GM21423 (cell line): ENCODE measurements at regions not wholly inside any gene's neighbourhood (a gene's known extent, or its start where the extent isn't known, plus 50 kb on each side); places are given as distances from the start of the nearest gene placed in this dataset.

Experiments
- ATAC-seq: cut with Tn5 transposase; IDR thresholded peaks from one replicate; pipeline ENCODE4 v1.9.1; 2021; ENCODE audit warnings: mild to moderate bottlenecking, moderate library complexity; ENCODE audit not compliant: unreplicated experiment

DNA sequence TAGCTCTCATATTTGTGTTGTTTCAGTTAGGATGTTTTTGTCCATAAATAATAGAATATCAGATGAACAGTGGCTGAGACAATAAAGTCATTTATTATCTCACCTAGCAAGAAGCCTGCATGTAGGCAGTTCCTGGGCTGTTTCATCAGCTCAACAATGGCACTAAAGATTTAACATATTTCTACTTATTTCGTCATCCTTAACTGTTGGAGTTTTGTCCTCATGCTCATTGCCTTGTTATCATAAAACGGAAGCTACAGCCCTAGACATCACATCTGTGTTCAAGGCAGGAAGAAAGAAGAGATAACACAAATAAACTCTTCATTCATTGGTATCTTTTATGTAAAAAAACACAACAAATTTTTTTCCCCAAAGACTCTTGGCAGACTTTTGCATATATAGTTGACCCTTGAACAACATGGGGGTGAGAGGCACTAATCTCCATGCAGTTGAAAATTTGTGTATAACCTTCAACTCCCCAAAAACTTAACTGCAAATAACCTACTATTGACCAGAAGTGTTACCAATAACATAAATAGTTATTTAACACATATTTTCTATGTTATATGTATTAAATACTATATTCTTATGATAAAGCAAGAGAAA, 277.2 kb upstream of the ADRA1B start:
- no peak for ATAC-seq

DNA sequence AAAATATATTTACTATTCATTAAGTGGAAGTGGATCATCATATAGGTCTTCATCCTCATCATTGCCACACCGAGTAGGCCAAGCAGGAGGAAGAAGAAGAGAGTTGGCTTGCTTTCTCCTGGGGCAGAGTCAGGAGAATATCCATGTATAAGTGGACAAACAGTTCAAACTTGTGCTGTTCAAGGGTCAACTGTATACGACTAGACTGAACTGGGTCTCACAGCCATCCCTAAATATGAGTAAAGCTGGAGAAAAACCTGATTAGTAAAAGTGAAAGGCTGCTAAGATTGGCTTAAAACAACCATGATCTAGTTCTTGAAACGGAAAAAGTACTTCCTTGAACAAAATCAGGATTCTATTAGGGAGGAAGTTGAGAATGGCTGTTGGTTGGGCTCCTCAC, 276.7 kb upstream of the ADRA1B start:
- no peak for ATAC-seq

DNA sequence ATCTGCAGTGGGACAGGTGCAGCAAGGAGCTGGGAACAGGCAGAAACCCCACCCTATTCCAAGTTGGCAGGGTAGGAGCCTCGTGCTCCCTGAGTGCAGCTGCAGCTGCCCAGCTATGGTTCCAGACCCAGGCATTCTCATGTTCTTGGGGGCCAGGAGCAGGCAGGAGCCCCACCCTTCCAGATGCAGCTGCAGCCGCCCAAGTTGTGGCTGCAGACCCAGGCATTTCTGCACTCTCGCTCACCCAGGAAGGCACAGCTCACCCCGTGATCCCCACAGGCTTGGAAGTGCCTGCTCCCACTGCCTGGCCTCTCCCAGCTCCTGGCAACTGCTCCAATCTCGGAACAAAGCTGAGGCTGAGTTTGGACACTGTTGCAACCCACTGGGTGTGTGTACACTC, 275.8 kb upstream of the ADRA1B start:
- ATAC-seq: no peak

DNA sequence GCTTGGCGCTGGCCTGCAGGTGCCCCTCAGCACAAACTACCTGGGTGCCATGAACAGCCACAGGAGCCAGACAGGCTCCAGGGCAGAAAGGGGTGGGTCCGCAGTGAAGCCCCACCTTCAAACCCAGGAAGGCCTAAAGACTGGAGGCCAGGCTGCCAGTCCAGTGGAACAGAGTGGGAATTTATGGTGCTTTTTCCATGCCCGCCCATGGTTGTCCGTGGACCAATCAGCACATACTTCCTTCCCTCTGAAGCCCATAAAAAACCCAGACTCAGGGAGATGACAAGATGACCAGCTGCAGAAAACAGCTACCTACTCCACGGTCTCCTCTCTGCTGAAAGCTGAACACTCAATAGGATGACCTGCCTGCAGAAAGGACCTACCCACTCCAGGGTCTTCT, 275.4 kb upstream of the ADRA1B start:
- ATAC-seq: no peak

DNA sequence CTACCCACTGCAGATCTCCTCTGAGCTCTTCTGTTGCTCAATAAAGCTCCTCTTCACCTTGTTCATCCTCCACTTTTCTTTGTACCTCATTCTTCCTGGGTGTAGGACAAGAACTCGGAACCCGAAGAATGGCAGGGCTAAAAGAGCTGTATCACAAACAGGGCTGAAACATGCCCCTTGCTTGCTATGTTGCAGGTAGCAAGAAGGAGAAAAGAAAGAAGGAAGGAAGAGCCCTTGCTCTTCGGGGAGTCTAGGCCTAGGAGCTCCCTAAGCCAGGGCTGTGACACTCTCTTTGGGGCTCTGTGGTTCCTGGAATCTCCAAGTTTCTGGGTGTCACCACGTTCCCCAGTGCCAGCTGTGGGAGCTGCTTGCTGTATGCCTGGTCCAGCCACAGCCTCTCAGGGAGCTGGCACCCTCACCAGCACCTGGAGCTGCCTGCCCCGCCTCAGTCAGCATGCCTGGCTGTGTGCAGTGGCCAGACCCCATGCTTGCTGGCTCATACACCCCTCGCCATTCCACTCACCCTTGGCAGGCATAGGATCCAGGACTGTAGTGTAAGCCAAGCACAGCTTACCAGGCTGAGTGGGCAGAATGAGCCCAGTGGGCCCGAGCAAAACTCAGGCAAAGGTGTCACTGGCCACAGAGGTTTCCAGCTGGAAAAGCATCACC, 274.8 kb upstream of the ADRA1B start:
- ATAC-seq: no peak

DNA sequence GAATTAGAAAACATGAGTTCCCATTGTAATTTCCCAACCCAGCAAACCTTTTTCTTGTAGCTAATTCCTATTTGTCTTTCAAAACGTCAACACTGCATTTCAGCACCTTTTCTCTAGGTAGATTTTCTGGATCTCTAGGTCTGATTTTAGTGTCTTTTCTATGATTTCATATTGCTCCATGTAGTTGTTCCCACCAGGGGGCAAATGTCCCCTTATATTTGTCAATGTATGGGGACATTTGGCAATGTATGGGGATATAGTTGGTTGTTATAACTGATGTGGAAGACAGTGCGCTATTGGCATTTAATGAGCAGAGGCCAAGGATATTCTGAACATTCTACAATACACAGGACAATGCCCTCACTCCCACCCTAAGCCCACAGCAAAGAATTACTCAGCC, 273.9 kb upstream of the ADRA1B start:
- no peak for ATAC-seq

DNA sequence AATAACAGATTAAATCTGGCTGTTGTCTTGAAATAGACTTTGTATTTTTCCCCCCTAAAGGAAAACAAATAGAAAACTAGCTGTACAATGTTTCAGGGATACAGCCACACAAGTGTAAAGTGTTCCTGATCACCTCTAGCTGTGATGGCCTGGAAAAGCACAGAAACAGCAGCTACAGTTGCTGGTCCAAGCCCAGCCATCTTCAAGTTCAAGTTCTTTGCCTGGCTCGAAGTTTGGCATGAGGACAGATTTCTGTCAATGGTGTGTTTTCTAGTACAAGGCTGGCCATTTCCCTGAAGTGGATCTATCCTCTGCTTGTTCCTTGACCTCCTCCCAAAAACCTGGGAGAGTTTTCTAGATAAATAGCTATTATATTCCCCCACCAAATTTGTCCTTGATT, 272.2 kb upstream of the ADRA1B start:
- no peak for ATAC-seq

DNA sequence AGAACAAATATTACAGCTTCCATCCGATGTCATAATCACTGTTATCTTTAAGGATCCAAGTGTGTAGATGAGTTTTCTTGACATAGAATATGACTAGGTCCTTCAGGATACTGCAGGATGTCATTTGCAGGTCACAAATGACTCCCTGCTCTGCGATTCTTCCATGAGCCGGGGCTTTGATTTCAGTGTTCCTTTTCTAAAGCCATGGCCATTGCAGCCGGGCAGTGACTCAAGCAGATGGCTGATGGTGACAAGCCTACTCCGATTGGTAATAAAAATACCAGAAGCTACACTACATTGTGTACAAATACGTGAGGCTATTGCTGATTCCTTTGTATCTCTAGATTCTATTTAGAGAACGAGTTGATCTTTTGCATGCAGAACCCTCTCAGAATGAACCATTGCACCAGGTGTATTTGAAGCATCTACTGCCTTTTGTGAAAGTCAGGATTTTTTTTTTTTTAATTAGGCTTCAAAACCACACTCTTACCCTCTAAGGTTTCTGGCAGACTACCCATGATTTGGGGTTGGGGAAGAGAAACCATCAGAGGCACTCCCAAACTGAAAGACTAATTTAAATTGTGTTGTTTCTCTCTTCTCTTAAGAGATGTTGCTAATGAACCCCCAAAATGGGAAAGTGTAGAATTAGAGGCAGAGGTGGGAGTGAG, 271.0 kb upstream of the ADRA1B start:
- no peak for ATAC-seq

DNA sequence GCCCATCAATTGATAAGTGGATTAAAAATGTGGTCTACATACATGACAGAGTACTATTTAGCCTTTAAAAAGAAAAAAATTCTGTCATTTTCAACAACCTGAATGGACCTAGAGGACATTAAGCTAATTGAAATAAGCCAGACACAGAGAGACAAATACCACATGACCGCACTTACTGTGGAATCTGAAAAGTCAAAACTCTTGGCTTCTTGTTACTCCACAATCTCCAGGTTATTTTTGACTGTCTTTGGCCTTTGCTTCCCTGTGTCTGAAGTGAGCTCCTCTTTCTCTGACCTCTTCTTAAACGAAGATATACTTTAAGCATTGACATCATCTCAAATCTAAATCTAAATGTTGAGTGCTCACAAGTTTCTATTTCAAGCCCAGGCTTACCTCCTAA, 265.5 kb upstream of the ADRA1B start:
- no peak for ATAC-seq

DNA sequence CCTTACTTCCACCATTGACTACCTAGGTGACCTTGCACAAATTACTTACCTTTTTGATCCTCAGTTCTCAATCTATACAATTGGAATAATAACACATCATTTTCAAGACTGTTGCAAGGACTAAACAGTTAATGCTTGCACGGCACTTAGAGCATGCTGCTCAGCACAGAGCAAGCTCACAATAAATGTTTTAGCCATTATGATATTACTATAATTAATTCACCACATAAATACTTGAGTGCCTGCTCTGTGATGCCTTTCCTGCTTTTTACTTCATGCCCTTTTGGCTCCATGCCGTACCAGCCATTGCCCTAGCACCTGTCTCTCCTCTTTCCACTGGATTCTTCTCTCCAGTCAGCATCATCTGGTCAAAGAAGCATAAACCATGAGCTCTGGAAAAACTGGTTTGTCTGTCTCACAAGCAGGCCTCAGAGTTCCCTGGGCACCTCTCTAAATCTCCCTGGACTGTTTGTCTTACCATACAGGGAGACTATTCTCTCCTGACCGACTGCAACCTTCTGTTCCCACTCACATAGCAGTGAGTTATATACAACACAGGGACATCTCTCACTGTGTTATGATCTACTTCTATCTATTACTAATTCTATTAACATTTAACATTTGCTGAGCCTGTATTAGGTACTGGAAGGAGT, 260.4 kb upstream of the ADRA1B start:
- ATAC-seq: no peak

DNA sequence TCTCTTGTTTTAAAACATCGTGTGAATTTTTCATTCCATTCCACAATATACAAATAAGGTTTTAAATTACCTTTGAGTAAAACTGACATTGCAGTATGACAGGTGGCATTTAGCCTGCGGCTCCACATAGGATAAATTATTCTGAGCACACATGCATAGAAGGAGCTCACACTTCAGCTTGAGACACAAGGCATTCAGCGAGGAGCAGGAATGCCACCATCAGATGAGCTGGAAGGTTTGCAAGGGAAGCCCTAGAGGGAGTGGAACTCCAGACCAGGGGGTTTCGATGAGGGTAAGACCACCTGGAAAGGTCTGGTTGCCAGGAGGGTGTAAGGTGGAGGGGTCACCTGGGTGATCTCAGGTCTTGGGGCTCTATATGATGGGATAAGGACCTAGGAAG, 259.0 kb upstream of the ADRA1B start:
- no peak for ATAC-seq

DNA sequence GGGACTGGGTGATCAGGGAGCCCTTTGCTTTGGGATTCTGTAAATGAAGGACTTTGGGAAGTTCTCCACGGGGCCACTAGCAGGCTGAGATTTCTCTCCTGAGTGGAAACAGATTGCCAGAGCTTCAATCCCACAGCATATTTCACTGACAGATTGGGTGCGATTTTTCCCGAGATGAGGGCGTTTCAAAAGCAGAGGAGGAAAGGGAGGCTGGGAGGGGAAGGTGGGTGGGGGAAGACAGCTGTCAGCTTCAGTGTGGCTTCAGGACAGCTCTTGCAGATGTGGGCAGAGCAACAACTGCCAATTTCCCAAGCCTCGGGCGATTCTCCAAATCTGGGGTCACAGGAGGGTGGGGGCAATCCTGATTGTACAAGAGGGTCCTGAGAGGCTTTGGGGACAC, 258.5 kb upstream of the ADRA1B start:
- ATAC-seq: no peak

DNA sequence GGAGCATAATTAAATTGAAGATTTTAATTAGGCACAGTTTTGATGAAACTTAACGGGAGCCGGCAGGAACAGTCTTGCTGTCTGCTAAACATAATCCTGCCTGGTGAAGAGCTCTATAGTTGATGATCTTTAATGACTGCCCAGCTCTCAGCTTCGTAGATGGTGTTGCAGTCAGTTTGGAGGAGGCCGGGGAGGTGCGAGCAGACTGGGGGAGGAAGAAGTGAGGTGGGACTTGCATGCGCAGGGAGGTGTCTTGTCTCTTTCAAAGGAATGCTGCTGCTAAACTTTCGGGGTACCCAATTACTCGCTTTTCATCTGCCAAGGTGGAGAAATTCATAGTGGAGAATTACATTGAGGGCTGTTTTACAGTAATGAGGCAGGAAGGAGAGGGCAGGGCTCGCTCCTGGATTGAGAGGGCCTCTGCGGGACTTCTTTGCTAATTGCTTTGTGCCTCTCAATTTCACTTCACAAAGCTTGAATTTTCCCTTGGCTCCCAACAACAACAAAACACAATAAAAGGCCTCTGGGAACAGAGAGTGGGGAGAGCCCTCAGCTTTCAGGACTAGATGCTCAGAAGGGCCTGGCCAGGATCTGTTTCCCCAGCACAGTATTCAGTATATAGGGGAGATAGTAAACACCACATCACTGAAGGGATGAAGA, 257.9 kb upstream of the ADRA1B start:
- ATAC-seq: no peak

DNA sequence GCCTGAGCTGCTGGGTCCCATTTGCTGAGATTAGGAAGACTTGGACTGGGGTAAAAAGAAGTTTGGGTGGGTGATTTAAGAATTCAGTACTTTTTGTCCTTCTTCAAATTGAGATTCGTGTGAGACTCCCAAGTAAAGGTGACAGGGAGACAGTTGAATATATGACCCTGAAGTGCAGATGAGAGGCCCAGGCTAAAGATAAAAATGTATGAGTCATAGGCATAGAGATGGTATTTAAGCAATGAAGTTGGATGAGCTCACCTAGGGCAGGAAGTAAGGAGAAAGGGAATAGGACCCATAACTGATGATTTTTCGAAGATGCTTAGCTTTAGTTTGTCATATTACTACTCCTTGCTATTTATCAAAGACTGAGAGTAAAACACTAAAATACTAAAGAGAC, 255.9 kb upstream of the ADRA1B start:
- ATAC-seq: no peak

DNA sequence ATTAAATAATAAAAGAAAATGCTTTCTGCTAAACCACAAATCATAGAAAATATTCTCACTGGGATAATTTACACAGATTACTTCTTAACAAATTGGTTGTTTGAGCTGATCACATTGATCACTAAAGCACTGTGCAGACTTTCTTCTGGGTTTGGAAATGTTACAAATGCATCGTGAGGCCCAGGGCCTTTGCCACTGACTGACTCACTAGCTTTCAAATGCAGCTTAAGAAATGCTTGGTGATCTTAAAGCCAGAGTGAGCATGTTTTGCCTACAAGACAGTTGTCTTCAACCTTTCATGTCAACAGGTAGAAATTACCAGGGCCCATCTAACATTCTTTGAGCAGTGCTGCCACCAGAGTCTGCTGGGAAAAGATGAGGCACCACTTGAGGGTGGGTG, 252.3 kb upstream of the ADRA1B start:
- no peak for ATAC-seq

DNA sequence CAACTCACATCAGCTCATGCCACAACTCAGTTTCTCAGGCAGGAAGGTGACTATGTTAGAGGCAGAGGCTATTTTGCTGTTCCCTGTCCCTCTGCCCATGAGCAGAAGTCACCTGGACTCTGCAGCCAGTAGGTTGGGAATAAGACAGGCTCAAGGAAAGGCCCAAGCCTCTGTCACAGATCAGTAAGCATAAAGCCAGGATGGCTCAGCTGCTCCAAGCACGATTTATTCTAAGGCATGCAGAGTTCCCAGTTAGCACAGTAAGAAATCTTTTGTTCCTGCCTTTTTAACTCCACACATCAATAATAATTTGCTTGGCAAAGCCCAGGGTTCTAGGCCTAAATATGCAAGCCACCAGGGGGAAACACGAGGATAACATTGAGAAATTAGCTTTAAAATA, 249.0 kb upstream of the ADRA1B start:
- ATAC-seq: no peak

DNA sequence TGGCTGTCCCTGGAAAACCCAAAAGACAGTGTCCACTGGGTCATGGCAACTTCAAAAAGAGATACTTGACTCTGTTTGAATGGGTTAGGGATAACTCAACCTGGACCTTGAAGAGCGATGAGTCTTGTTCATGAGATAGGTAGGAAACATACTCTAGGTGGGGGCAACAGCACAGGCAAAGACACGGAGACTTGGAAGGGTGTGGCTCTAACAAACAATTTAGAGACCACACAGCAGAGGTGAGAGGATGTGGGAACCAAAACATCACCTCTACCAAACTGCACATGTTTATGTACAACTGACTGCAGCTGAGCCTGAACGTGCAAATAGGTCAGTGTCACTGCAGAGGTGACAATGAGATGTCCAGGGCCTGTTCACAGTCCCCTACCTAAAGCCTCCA, 247.7 kb upstream of the ADRA1B start:
- ATAC-seq: no peak

DNA sequence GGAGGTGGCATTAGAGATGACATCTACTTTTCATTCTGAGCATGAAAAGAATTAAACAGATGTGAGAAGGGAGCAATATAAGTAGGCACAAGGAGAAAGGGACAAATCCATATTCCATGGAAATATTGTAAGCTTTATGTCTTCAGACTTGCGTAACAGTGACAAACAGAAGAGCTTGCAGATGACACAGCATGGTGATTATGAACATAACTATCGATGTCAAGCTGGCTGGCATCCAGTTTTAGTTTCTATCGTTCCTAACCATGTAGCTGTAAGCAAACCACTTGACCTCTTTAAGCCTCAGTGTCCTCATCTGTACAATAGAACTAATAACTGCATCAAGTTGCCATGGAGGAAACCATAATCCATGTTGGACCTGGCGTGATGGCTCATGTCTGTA, 246.7 kb upstream of the ADRA1B start:
- ATAC-seq: no peak

DNA sequence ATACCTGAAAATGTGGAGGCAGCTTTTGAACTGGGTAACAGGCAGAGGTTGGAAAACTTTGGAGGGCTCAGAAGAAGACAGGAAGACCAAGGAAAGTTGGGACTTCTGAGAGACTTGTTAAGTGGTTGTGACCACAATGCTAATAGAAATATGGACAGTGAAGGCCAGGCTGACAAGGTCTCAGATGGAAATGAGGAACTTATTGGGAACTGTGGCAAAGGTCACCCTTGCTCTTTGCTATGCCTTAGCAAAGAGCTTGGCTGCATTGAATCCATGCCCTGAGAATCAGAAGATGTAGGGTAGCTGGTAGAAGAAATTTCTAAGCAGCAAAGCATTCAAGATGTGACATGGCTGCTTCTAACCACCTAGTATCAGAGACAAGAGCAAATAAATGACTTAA, 244.4 kb upstream of the ADRA1B start:
- no peak for ATAC-seq

DNA sequence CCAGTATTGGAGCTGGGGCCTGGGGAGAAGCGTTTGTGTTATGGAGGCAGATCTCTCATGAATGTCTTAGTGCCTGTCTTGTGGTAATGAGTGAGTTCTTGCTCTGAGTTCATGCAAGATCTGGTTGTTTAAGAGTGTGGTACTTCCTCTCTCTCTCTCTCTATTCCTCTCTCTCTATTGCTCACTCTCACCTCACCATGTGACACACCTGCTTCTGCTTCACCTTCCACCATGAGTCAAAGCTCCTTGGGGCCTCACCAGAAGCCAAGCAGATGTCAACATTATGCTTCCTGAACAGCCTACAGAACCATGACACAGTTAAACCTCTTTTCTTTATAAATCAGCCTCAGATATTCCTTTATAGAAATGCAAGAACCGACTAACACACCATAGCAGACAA, 242.7 kb upstream of the ADRA1B start:
- no peak for ATAC-seq

DNA sequence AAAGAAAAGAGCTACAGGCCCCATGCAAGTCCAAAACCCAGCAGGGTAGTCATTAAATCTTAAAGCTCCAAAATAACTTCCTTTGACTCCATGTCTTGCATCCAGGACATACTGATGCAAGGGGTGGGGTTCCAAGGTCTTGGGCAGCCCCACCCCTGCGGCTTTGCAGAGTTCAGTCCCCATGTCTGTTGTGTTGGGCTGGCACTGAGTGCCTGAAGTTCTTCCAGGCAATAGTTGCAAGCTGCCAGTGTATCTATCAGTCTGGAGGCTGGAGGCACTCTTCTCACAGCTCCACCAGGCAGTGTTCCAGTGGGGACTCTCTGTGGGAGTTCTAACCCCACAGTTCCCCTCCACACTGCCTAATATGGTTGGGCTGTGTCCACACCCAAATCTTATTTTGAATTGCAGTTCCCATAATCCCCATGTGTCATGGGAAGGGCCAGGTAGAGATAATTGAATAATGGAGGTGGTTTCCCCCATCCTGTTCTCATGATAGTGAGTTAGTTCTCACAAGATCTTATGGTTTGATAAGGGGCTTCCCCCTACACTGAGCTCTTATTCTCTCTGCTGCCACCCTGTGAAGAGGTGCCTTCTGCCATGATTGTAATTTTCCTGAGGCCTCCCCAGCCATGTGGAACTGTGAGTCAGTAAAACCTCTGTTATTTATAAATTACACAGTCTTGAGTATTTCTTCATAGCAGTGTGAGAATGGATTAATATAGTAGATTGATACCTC, 237.5 kb upstream of the ADRA1B start:
- no peak for ATAC-seq
